GM18520 (cell line): ENCODE measurements at regions not wholly inside any gene's neighbourhood (a gene's known extent, or its start where the extent isn't known, plus 50 kb on each side); places are given as distances from the start of the nearest gene placed in this dataset.

Experiments used
- ATAC-seq: cut with Tn5 transposase; IDR thresholded peaks from one replicate; pipeline ENCODE4 v1.9.1; 2021; ENCODE audit not compliant: unreplicated experiment

DNA sequence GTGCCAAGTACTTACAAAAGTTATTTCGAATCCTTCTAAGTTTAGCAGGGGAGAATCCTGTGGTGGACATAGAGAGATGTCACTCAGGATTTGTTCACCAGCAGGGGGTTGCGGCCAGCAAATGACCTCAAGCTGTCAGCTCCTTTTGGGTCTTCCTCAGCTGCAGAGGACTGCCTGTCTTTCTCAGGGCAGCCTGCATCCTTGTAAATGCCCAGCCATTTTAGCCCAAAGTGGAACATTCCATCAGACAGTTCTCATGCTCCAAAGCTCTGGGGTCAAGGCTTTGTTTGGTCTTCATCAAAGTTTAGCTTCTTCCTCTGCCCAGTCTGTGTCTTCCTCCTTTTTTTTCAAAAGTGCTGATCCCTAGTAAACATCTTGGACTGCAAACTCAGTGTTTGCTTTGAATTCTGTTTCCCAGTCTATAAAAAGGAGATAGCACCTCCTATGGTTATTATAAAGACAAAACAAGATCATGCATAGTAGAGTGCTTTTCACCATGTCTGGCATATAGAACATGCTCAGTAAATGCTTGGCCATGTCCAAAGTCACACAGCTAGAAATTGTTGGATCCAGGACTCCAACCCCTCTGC, 156.4 kb upstream of the GATB start:
- ATAC-seq, result no peak

DNA sequence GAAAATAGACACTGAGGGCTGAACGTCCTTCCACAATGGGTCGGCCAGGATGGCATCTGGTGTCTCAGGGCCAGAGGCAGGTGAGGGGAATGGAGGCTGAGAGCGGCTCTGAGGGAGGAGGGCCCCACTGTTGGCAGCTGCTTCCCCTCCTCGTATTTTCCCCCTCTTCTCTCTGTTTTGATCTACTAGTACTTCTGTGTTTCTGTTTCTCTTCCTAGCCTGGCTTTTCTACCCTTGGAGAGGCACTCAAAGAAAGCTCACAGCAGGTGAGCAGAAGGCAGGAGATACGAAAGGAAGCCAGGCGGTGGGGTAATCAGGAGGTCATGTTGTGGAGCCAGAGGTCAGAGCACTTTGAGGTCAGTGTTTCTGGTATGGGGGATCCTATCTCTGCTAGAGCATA, 151.8 kb upstream of the GATB start:
- ATAC-seq, result no peak

DNA sequence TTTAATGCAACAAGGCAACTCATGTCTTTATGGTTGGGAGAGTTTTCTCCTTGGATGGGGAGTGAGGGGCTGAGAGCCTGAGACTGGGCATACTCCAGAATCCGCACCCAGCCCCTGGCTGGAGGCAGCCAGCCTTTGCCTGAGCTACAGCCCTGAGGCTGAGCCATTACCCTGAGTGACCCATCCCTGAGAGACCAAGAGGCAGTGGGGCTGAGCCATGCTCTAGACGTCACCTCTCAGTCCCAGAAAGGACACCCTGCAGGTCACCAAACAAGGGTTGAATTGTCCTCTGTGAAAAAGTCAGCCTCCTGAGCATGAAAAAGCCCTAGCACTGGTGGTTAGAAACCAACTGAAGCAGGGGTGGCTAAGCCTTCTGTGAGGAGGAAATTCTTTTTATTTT, 151.2 kb upstream of the GATB start:
- ATAC-seq, result no peak

DNA sequence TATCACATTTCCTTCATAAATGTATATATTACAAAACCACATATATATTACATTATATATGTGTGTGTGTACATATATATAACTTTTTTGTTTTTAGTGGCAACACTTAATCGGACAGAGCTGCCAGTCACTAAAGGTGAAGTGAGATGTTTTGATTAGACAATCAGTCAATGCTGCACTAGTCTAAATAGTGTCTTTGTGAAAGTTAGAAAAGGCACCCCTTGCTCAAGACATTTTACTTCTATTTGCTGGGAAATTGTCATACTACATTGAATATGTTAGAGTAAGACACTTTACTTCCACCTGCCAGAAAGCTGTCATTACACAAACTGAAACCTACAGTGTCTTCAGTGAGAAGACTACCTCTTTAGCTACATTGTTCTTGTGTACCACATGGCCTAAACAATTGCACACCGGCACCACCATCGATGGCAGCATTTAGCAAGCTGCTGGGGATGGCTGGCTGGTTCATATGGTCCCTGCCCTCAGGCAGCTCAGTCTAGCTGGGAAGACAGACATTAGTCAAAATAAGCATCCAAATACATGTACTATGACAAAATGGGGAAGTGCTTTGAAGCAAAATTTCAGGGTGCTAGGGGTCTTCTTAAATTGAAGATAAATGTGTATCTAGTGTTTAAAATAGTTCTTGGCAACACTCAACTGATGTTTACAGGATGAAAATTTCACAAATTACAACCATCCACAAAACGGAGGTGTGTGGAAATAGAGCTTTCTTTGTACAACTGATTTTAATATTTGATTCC, 148.1 kb upstream of the GATB start:
- ATAC-seq, result no peak

GRCh38 chr4:151908201-151908600, 147.4 kb upstream of the GATB start:
- no peak for ATAC-seq

- ATAC-seq, result no peak
Observed at GRCh38 chr4:151906438-151906837, 145.6 kb upstream of the GATB start.

DNA sequence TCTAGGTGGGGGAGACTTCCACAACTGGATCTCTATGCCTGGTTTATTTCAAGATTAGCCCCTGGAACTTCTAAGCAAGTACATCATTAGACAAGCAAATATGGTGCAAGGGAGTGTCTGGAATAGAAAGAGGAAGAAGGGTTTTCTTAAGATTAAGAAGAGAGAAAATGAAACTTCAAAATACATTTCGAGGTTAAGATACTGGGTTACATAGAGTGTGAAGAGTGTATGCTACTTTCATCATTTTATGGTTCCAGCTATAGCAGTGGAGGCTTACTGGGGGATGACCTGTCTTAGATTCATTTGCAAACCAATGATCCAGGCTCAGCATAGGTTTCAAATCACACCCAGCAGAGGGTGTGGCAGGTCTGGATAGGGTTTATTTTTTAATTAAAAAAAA, 144.4 kb upstream of the GATB start:
- peak; percentile 84 for ATAC-seq

DNA sequence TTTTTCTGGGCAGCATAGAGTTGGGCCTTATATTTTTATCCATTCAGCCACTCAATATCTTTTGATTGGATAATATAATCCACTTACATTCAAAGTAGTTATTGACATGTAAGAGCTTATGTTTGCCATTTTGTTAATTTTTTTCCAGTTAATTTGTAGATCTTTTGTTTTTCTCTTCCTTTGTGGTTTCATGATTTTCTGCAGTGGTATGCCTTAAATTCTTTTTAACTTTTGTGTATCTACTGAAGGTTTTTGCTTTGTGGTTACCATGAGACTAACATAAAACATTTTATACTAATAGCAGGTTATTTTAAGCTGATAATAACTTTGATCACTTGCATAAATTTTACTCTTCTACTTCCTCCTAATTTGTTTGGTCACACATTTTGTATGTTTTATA, 140.8 kb upstream of the GATB start:
- ATAC-seq, result no peak

DNA sequence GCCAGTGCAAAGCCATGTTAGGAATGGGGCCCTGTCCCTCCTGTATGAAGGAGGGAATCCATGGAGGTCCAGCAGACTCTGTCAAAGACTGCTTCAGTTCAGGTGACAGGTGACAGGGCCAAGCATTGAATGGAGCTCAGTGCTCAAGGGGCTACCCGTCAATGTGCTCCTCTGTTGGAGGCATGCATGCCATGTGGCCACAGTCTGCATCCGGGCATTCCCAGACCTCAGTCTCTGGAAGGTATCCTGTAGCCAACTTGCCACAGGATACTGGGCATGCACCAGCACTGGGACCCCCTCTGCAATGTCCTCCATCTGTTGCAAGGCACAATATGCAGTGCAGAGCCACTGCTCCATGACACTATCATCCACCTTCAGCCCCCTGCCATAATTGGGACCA, 136.1 kb upstream of the GATB start:
- ATAC-seq, result no peak

DNA sequence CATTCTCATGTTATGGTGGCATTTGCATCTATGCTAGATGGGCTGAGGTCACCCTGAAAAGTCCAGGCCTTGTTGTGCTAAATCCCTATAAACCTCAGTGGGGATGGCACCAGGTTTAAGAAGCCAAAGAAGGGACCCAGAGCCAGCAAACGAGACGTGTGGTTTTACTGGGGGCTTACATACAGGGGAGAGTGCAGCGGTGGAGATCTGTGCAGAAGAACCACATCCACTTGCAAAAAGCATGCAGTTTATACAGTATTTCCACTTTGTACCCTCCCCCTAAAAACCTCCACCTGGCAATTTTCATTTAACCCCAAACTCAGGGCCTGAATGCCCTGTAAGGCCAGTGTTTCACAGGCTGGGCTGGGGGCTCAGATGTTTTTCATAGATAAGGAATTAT, 134.9 kb upstream of the GATB start:
- no peak for ATAC-seq

DNA sequence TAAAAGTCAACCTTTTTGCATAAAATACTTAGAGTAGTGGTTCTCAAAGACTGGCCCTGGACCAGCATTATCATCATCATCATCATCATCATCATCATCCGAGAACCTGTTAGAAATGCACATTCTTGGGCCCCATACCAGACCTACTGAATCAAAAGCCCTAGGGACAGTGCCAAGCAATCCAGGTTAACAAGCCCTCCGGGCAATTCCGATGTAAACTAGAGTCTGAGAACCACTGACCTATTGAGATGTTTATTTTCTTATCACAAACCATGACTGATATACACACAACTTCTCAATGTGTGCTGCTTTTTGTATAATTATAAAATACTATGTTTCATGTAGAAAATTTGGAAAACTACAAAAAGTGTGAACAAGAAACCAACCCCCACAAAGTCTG, 133.4 kb upstream of the GATB start:
- no peak for ATAC-seq

DNA sequence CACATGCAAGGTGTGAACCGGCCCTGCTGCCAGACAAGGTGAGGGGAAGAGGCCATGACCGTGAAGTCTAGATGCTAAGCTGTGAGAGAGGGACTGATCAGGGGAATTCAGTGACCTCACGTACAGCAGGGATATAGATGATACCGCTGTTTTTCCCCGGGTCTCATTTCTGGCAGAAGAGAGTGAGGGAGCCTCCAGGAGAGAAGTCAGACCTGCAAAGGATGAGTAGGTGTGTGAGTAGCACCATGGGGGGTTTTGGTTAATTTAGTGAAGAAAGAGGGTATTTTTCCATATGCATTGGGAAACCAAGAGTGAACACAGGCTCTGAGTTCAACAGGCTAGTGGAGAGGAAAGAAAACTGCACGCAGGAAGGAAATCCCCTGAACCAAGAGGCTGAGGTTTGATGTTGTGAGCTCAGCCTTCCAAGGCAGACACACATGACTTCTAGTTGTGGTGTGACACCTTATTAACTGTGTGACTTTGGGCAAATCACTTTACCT, 127.6 kb upstream of the GATB start:
- ATAC-seq, result peak; percentile 76

DNA sequence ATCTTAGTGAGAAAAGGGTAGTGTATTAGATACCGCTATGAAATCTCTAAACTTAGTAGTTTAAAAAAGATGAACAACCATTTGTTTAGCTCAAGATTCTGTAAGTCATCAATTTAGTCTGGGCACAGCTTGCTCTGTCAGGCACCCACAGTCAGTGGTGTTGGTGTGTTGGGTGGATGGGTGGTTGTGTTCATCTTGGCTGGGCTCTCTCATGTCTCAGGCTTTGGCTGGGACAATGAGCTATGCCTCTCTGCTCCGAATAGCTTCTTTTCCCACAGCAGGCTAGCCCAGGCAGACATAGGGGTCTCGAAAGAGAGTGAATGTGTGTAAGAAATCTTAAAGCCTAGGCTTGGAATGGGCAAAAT, 127.0 kb upstream of the GATB start:
- ATAC-seq, result peak; percentile 5

DNA sequence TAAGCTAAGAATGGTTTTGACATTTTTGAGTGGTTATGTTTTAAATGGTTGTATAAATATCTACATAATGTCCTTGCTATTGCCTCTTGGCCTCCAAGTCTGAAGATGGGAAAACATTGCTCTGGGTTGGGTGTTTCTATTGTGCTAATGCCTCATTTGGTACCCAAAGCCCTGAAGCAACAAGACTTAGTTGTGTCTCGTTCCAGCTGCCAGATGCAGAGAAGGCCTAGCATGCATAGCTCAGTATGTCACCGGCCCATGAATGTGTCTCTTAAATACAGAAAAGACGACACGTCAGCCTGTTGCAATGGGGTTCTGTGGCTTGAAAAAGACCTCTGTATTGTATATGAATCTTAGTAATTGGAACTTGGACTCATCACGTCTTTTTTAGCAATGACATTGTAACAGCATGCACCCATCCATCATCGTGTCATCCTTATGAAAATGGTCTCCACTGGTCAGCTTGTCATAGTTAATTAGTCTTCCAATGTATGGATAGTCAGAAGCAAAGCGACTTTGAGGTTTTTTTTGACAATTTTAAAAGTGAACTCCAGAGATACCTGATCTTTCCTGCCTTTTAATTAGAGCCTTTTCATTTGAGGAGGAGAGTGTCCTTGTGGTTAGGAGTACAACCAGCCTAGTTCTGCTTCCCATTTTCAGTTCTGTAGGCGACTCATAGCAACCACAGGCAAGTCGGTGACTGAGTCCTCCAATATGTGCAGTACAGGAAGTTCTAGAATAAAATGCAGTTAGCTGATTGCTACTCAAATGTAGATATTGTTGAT, 126.4 kb upstream of the GATB start:
- peak; percentile 37 for ATAC-seq

- ATAC-seq, result no peak
Observed at GRCh38 chr4:151885123-151885522, 124.3 kb upstream of the GATB start.

DNA sequence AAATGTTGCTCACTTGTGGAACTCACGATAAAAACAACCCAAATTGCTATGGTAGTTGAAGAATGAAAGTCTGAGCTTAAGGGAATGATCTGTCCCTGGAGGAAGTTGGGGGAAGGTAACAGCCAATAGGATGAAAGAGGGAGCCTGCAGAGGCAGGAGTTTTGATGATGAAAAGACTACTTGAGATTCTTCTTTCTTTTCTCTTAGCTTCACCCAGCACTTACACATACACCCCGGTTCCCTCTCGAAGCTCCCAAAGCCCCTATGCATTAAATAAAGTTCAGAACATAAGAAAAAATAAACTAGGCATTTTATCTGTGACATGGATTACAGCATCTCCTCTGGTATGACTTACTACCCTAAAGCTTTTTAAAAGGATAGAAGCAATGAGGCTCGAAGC, 122.9 kb upstream of the GATB start:
- no peak for ATAC-seq

DNA sequence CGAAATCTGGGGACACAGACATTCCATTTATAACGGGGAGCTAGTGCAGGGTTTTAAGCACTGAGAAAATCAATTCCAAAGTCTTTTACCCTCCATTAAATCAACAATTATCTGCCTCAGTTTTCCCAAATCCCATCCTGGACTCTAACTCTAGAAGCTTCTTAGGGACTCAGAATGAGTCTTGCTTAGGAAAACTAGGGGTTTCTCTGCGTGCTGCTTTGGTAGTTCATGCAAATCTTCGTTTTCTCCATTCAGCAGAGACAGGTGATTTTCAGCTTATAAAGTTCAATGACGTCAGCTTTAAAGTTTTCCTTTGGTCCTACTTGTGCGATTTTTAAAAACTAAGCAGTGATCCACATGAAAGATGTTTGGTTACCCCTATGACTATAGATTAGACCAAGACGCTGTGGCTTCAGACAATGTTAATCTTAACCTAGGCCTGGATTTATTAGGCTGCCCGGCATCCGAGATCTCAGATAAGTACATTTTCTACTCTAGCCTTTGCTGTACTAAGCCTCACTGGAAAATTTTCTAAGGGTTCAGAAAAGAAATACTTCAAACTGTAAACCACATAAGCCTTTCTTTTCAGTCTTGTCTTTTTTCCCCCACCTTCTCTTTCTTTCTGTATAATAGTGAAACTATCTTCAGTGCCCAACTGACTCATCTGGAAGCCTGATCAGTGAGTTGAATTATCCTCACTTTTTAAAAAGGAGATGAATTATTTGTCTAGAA, 121.4 kb upstream of the GATB start:
- ATAC-seq, result peak; percentile 59

GRCh38 chr4:151879705-151880445, 119.1 kb upstream of the GATB start:
- ATAC-seq, result no peak

GRCh38 chr4:151876381-151876988, 115.7 kb upstream of the GATB start:
- ATAC-seq, result no peak

GRCh38 chr4:151874328-151874727, 113.5 kb upstream of the GATB start:
- no peak for ATAC-seq
